ENCODE measurements at regions not wholly inside any gene's neighbourhood (a gene's known extent, or its start where the extent isn't known, plus 50 kb on each side); places are given as distances from the start of the nearest gene placed in this dataset.

DNA sequence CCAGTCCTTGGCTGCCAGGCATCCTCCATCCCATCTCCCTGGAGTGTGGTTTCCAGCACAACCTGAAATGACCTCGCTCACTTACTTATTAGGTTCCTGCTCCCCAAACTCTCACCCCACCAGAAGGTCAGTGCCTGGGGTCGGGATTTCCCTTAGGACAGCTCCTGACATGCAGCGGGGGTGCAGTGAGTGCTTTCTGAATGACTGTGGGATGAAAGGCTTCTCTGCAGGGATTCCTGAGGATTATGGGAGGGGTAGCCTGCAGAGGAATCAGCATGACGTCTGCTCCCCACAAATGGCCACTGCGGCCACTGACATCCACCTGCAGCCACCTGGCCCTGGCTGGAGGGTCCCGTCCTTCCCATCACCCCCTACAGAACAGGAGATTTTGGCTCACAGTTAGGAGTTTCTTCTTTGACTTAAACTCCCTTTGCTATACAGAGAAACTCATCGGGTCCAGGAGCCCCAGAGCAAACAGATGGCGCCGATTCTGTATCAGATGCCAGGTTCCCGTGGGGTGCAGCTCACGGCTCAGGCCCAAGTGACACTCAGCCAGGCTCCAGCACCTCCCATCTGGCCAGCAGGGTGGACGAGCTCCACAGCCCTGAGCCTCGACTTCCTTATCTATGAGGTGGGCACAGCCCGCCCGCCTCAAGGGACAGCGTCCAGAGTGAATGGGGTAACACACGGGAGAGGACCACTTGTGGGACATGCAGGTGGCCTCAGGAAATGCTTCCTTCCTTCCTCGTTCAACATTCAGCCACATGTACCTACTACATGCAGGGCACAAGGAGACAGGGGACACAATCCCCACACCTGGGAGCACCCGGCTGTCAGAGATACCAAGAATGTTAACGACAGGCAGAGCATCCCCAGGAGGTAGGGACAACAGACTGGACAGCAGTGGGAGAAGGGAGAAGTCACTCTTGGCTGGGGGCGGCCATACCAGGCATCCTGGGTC lies 69.8 kb downstream of the RMI2 start:
- TF ChIP-seq, protein P1, sequence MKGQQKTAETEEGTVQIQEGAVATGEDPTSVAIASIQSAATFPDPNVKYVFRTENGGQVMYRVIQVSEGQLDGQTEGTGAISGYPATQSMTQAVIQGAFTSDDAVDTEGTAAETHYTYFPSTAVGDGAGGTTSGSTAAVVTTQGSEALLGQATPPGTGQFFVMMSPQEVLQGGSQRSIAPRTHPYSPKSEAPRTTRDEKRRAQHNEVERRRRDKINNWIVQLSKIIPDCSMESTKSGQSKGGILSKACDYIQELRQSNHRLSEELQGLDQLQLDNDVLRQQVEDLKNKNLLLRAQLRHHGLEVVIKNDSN (IDR thresholded peaks at IDR 0.05), result no peak
- TF ChIP-seq TEAD4 (IDR thresholded peaks at IDR 0.05), result no peak
- TF ChIP-seq, protein P2, sequence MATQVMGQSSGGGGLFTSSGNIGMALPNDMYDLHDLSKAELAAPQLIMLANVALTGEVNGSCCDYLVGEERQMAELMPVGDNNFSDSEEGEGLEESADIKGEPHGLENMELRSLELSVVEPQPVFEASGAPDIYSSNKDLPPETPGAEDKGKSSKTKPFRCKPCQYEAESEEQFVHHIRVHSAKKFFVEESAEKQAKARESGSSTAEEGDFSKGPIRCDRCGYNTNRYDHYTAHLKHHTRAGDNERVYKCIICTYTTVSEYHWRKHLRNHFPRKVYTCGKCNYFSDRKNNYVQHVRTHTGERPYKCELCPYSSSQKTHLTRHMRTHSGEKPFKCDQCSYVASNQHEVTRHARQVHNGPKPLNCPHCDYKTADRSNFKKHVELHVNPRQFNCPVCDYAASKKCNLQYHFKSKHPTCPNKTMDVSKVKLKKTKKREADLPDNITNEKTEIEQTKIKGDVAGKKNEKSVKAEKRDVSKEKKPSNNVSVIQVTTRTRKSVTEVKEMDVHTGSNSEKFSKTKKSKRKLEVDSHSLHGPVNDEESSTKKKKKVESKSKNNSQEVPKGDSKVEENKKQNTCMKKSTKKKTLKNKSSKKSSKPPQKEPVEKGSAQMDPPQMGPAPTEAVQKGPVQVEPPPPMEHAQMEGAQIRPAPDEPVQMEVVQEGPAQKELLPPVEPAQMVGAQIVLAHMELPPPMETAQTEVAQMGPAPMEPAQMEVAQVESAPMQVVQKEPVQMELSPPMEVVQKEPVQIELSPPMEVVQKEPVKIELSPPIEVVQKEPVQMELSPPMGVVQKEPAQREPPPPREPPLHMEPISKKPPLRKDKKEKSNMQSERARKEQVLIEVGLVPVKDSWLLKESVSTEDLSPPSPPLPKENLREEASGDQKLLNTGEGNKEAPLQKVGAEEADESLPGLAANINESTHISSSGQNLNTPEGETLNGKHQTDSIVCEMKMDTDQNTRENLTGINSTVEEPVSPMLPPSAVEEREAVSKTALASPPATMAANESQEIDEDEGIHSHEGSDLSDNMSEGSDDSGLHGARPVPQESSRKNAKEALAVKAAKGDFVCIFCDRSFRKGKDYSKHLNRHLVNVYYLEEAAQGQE (IDR thresholded peaks at IDR 0.05; ENCODE audit: low read depth), result no peak
- TF ChIP-seq TCF12 (IDR thresholded peaks at IDR 0.05; ENCODE audit: low read depth), result no peak
- no peak for TF ChIP-seq YY1 (IDR thresholded peaks at IDR 0.05; ENCODE audit: low read depth)
- no peak for TF ChIP-seq NFIC (IDR thresholded peaks at IDR 0.05)
- no peak for TF ChIP-seq CREB1 (IDR thresholded peaks at IDR 0.05; ENCODE audit: low read depth)

DNA sequence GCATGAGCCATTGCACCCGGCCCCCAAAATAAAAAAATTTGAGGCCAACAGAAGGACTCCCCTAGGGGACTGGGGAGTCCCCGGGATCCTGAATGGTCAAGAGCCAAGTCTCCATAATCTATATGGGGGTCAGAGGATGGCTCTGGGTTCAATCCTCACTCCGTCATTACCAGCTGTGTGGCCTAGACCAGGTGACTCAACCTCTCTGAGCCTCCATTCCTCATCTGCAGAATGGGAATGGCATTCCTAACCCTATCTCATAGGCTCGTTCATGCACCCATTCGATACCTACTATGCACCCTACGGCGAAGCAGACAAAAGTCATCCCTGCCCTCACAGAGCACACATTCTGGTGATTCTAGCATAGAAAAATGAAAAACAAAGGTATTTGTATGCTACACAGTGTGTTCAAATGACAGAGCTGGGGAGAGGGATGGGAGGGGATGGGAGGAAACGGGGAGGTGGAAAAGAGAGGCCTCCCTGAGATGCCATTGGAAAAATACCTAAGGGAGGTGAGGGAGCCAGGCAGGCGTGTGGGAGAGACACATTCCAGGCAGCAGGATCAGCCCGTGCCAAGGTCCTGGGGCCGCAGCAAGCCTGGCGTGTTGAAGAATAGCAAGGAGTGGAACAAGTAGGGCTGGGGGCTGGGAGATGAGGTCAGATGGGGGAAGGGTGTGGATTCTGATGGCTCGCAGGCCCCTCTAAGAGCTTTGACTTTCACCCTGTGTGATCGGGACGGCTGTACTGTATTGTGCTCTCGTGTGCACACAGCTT lies 71.2 kb downstream of the RMI2 start:
- TF ChIP-seq TCF12 (IDR thresholded peaks at IDR 0.05; ENCODE audit: low read depth), result no peak
- no peak for TF ChIP-seq YY1 (IDR thresholded peaks at IDR 0.05; ENCODE audit: low read depth)
- no peak for TF ChIP-seq FOXM1 (IDR thresholded peaks at IDR 0.05; ENCODE audit: borderline replicate concordance, low read depth)
- TF ChIP-seq, protein P3, sequence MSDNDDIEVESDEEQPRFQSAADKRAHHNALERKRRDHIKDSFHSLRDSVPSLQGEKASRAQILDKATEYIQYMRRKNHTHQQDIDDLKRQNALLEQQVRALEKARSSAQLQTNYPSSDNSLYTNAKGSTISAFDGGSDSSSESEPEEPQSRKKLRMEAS (IDR thresholded peaks at IDR 0.05), result no peak
- TF ChIP-seq, protein P1 (IDR thresholded peaks at IDR 0.05), result no peak
- TF ChIP-seq, protein P2 (IDR thresholded peaks at IDR 0.05; ENCODE audit: low read depth), result no peak
- no peak for TF ChIP-seq EGR1 (IDR thresholded peaks at IDR 0.05)

DNA sequence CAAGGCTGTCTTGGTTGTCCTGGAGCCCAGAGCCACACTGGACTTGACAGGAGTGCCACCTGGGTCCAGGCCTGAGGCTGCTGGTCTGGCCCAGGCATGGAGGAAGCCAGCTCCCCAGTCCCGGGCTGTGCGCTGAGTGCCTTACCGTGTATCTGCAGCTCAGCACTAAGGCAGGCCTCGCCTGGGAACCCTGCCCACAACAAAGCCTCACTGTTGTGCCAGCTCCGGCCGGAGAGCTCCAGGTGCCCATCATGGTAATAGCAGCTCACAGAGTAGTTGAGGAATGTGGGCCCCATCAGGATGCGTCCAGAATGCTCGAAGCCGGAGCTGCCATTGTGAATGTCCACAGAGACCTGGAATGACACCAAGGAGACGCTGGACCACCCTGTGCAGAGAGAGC lies 72.2 kb downstream of the RMI2 start:
- TF ChIP-seq TAF1 (IDR thresholded peaks at IDR 0.05; ENCODE audit: low read depth), result no peak
- TF ChIP-seq CREB1 (IDR thresholded peaks at IDR 0.05; ENCODE audit: low read depth), result no peak
- no peak for TF ChIP-seq EP300 (IDR thresholded peaks at IDR 0.05; ENCODE audit: borderline replicate concordance)
- TF ChIP-seq RAD21 (IDR thresholded peaks at IDR 0.05; ENCODE audit: low read depth), result no peak
- TF ChIP-seq, protein P2 (IDR thresholded peaks at IDR 0.05; ENCODE audit: low read depth), result no peak
- TF ChIP-seq YY1 (IDR thresholded peaks at IDR 0.05; ENCODE audit: low read depth), result no peak

DNA sequence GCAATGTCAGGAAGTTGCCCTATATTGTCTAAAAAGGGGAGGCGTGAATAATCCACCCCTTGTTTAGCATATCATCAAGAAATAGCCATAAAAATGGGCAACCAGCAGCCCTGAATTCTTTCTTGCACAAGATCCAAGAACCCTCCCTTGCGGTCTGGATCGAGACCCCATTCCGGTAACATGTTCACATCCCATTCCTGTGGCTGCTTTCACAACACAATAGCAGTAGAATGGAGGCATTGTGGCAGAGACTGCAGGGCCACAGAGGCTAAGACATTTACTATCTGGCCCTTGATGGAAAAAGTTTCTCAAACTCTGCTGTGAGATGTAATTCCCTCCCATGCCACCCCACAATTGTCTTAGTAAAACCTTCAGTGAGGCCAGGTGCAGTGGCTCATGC lies 73.2 kb downstream of the RMI2 start:
- TF ChIP-seq FOXM1 (IDR thresholded peaks at IDR 0.05; ENCODE audit: borderline replicate concordance, low read depth), result no peak

DNA sequence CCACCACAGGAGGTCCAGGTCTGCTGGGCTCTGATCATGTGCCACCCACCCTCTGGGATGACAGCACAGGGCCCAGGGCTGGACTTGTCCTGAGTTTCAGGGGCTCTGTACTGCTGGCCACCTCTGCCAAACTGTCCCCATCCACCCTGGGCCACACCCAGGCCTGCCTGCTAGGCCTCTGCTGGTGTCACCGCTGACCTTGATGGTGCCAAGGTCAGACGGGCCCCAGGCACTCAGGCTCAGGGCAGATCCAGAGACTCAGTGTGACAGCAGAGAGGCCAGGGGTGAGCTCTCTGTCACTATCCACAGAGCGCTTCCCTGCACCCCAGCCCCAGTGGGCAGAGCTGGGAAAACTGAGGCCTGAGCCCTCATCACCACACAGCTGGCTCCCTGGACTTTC lies 75.6 kb downstream of the RMI2 start:
- no peak for TF ChIP-seq YY1 (IDR thresholded peaks at IDR 0.05; ENCODE audit: low read depth)
- TF ChIP-seq EGR1 (IDR thresholded peaks at IDR 0.05), result no peak
- TF ChIP-seq TEAD4 (IDR thresholded peaks at IDR 0.05), result no peak
- TF ChIP-seq, protein P3 (IDR thresholded peaks at IDR 0.05), result no peak
- TF ChIP-seq CEBPB (IDR thresholded peaks at IDR 0.05), result no peak
- TF ChIP-seq TCF12 (IDR thresholded peaks at IDR 0.05; ENCODE audit: low read depth), result no peak
- TF ChIP-seq CREB1 (IDR thresholded peaks at IDR 0.05; ENCODE audit: low read depth), result no peak
- TF ChIP-seq, protein P2 (IDR thresholded peaks at IDR 0.05; ENCODE audit: low read depth), result no peak
- TF ChIP-seq FOXM1 (IDR thresholded peaks at IDR 0.05; ENCODE audit: borderline replicate concordance, low read depth), result no peak
- TF ChIP-seq RAD21 (IDR thresholded peaks at IDR 0.05; ENCODE audit: low read depth), result no peak
- no peak for TF ChIP-seq ZBTB7A (IDR thresholded peaks at IDR 0.05; ENCODE audit: low read depth)
- no peak for TF ChIP-seq TAF1 (IDR thresholded peaks at IDR 0.05; ENCODE audit: low read depth)
- no peak for TF ChIP-seq EP300 (IDR thresholded peaks at IDR 0.05; ENCODE audit: borderline replicate concordance)
- TF ChIP-seq, protein P1 (IDR thresholded peaks at IDR 0.05), result no peak
- no peak for TF ChIP-seq NFIC (IDR thresholded peaks at IDR 0.05)
